ENCODE measurements at regions not wholly inside any gene's neighbourhood (a gene's known extent, or its start where the extent isn't known, plus 50 kb on each side); places are given as distances from the start of the nearest gene placed in this dataset.
"Not testable (repeated sequence)": the region's sequence is repeated elsewhere in the genome, so short reads cannot be mapped to it uniquely, and the experiment has no call there.

DNA sequence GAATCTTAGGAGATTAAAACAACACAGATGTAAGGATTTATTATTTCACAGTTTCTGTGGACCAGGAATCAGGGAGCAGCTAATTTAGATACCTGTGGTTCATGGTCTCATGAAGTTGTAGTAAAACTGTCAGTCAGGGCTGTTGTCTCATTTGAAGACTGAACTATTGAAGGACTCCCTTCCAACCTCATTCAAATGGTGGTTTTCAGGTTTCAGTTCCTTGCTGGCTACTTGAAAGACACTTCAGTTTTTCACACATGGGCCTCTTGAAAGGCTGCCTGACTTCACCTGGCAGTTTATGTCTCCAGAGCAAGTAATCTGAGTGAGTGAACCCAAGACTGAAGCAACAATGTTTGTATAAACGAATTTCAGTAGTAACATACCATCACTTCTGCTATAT lies 915.9 kb downstream of the PLA2G4A start:
- DNase-seq, result no peak

DNA sequence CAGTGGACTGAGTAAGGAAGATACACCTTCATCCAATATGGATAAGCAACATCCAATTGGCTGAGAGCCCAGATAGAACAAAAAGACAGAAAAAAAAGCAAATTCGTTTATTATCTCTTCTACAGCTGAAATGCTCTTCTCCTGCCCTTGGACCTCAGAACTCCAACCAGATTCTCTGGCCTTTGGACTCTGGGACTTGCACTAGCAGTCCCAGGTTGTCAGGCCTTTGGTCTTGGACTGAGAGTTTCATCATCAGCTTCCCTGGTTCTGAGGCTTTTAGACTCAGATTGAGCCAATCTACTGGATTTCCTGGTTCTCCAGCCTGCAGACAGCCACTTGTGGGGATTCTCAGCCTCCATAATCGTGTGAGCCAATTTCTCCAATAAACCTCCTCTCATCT lies 926.8 kb downstream of the PLA2G4A start:
- DNase-seq, result no peak

DNA sequence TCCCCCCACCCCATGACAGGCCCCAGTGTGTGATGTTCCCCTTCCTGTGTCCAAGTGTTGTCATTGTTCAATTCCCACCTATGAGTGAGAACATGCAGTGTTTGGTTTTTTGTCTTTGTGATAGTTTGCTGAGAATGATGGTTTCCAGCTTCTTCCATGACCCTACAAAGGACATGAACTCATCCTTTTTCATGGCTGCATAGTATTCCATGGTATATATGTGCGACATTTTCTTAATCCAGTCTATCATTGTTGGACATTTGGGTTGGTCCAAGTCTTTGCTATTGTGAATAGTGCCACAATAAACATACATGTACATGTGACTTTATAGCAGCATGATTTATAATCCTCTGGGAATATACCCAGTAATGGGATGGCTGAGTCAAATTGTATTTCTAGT lies 927.9 kb downstream of the PLA2G4A start:
- DNase-seq, result not testable (repeated sequence)

DNA sequence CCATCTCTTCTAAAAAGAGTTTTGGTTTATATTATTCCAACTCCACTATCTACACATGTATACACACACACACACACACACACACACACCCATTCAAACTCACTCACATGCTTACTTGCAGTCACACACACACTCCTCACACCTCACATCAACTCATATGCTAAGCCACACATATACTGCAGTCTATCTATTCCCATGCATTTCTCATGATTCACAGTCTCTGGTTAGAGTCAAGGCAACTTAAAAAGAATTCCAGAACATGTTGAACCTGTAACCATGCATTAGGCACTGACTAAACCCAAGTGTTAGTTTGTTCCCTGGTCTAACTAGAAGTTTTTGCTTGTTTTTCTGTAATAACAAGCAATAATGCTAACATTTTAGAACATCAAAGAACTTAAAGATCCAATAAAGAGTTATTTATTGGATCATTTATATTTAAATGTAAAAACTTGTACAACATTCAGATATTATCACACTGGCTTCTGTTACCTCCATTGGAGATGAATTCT lies 931.1 kb downstream of the PLA2G4A start:
- no peak for DNase-seq

DNA sequence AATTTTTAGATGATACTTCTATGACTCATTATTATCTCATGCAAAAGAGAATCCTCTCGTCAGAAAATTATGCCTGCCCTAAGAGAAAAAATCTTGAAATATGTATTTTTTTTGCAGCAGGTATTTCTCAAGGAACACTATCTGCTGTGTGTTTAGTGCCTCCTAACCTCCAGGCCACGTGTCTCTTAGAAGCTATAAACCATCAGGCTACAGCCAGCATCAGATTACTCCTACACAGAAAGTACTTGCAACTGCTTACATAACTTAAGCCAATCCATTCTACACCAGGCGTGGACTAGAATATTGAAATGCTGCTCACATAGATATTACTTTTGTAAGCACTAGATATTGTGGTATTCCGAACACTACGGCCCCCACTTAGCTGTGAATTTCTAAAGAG lies 933.4 kb downstream of the PLA2G4A start:
- no peak for DNase-seq

DNA sequence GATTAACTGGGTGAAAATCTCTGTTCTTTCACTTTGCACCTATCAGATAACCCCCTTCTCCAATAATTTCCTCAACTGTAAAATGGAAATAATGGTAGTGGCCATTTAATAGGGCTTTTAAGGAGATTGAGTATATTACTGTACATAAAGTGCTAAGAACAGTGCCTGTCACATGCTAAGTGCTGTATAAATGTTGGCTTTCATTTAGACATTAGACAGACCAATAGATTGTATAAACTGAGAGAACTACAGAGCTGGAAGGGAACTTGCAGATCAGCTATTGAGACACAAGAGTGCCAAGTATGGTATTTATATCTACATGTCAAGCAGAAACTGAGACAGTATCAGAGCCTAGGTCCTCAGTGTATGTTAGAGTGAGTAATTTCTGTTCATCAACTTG lies 934.7 kb downstream of the PLA2G4A start:
- no peak for DNase-seq

DNA sequence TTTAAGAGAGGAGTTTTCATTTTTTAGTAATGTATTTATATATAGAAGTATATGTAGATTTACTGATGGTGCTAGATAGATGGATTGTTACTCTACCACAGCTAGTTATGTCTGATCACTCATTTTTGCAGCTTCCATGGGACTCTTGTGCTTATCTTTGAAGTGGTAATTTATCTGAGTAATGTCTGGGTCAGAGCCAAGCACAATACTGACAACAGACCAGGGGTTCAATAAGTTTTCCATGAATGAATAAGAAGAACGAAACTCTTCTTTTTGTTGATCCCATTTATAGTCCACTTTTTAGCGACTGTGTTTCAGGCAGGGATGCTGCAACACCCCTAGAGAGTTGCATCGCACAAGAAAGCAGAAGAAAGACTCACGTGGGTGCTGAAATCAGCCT lies 935.2 kb downstream of the PLA2G4A start:
- DNase-seq, result no peak

DNA sequence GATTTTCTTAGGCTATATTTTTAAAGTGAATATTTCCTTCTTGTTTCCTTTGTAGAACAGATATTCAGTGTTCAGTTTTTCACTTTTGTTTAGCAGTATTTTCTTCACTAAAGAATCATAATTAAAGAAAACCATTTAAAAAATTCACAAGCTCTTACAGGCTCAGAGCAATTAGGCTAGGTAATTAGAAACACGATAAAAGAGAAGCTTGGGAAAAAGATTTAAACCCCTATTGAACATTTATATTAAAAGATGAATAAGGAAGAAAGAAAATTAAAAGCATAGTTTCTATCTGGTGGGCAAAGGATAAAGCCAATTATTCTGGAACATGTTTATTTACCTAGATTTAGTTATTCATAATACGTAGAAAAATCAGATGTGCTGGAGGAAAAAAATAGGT lies 942.6 kb downstream of the PLA2G4A start:
- no peak for DNase-seq

DNA sequence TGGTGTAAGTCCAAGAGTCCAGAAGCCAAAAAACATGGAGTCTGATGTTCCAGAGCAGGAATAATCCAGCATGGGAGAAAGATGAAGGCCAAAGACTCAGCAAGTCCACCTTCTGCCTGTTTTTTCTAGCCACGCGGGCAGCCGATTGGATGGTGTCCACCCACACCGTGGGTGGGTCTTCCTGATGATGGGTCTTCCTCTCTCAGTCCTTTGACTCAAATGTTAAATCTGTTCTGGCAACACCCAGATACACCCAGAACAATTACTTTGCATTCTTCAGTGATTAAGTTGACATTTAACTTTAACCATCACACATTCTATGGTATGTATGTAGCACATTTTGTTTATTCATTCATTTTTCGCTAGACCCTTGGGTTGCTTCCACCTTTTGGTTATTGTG lies 944.4 kb downstream of the PLA2G4A start:
- no peak for DNase-seq

DNA sequence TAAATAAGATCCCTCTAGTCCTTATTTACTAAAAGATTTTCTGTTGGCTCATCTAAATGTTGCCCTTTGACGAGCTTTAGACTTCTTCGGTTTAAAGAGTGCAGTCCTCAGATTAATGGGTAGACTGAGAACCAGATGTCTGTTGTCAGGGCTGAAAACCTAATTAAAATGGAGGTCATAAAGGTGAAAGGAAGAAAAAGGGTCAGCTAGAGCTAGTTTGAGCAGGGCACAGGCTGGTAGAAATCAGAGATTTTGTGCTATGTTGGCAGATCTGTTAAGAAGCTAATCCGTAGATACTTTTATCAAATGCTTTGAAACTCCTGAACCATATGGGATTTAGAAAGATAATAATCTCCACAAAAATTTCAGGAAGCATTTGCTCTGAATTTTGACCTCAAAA lies 959.0 kb downstream of the PLA2G4A start:
- no peak for DNase-seq

DNA sequence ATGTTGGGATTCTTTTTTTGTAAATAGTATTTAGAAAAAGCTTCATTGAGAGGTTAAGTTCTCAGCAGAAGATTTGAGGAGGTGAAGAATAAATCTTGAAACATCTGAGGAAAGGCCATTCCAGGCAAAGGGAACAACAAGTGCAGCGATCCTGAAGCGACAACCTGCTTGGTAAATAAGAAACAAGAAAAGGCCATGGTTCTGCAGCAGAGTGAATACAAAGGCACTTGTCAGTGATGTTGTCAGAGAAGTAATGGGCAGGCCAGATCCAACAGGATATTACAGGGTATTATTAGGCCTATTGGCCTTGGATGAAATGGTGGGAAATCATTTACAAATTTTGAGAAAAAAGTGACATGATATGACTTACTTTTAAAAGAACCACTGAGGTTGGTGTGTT lies 960.0 kb downstream of the PLA2G4A start:
- DNase-seq, result no peak

DNA sequence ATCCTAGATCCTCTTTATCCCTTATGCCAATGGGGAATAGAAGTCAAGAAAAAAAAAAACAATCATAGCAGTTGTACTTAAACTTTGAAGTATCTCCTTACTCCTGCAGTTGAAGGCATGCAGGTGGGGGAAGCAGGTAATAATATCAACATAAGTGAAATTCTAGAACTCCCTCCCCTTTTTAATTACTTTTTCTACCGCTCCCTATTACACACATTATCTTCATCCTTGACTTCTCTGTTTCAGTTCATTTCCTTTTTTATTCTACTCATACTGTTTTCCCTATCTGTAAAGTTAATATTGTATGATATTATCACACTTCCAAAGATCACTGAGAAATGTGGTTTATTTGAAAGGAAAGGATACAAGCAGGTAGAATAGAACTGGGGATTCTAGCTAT lies 962.0 kb downstream of the PLA2G4A start:
- DNase-seq, result no peak

DNA sequence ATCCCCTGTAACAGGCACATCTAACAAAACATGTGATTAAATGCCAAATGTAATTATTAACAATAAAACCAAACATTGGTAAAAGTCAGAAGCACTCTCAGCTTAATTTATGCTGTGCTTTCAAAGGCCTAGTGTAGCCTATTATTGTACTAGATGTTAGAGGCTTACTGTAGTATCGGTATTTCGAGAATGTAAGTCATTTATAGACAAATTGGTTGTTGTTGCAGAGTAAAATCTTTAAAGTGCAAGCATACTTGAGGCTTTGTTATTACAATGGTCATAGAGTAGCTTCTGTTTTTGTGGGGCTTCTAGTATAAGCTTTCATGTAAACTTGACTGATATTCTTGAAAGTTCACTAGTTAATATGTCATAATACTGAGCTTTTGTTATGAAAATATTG lies 965.8 kb downstream of the PLA2G4A start:
- DNase-seq, result no peak

DNA sequence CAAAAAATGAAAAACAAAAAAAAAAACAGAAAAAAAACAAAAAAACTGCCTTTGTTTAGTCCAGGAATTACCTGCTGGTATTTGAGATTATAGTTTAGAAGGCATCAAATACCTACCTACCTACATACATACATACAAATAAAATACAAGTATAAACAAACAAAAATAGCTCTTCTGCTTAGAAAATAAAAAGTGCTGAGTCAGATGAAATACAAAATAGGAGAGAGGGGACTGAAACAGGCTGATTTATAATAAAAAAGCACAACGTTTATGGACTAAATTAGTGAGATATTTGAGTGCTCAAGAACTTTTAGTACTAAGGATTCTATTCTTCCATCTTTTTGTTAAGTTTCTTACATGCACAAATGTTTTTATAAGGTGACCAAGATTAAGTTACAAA lies 980.8 kb downstream of the PLA2G4A start:
- DNase-seq, result no peak

DNA sequence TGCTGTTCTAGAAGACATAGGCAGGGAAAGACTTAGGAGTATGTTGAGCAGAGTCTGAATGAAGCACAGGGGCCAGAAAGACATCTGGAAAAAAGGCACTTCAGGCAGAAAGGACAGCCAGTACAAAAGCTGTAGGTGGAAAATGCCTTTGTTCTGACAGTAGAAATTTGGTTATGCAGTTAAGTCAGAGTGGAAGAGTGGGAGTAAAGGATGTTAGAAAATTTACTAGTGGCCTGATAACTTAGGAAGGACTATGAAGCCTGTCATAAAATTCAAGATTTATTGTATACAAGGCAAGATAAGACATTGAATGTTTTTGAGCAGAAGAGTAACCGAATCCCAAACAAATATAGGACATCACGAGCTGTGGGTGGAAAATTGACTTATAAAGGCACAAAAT lies 987.9 kb downstream of the PLA2G4A start:
- DNase-seq, result no peak

DNA sequence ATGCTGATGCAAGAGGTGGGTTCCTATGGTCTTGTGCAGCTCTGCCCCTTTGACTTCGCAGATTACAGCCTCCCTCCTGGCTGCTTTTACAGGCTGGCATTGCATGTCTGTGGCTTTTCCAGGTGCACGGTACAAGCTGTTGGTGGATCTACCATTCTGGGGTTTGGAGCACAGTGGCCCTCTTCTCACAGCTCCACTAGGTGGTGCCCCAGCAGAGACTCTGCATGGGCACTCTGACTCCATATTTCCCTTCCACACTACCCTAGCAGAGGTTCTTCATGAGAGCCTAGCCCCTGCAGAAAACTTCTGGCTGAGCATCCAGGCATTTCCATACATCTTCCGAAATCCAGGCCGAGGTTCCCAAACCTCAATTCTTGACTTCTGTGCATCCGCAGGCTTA lies 989.0 kb downstream of the PLA2G4A start:
- DNase-seq, result no peak

DNA sequence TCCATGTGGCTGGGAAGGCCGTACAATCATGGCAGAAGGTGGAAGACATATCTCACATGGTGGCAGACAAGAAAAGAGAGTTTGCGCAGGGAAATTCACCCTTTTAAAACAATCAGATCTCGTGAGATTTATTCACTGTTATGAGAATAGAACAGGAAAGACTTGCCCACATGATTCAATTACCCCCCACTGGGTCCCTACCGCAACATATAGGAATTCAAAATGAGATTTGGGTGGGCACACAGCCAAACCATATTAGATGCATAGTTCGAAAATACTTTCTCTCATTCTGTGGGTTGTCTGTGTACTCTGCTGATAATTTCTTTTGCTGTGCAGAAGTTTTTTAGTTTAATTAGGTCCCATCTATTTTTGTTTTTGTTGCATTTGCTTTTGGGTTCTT lies 990.3 kb downstream of the PLA2G4A start:
- no peak for DNase-seq

DNA sequence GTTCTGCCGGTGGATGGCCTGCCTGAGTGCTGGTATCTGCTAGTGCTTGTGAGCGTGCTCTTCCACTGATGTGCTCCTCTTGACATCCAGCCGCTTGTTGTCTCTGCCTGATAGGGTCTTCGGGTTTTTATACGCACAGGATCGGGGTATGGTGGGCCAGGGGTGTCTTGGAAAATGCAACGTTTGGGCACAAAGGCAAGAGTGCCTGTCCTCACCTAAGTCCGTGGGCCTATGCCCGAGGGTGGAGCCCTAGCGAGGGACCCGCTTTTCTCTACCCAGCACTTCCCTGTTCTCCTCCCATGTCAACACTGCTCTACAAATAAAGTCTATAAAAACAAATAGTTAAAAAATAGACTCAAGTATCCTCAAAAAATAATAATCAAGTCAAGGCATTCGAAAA lies 1007.8 kb downstream of the PLA2G4A start:
- DNase-seq, result no peak

DNA sequence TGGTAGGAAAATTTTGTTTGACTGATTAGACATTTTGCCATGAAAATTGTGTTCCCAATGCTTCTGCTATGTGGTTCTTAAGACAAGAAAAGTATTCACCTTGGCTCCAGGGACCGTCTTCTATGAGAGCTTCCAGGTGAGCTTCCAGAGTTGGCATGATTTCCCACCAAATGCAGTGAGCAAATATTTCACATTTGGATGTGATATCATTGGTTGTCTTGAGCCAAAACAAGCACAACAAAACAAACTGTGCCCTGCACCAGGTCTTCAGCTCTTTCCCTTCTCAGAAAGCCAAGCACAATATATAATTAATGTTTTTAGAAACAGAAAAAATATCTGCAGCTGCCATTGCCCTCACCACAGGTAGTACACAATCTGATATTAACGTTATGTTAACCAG lies 1009.0 kb downstream of the PLA2G4A start:
- no peak for DNase-seq

DNA sequence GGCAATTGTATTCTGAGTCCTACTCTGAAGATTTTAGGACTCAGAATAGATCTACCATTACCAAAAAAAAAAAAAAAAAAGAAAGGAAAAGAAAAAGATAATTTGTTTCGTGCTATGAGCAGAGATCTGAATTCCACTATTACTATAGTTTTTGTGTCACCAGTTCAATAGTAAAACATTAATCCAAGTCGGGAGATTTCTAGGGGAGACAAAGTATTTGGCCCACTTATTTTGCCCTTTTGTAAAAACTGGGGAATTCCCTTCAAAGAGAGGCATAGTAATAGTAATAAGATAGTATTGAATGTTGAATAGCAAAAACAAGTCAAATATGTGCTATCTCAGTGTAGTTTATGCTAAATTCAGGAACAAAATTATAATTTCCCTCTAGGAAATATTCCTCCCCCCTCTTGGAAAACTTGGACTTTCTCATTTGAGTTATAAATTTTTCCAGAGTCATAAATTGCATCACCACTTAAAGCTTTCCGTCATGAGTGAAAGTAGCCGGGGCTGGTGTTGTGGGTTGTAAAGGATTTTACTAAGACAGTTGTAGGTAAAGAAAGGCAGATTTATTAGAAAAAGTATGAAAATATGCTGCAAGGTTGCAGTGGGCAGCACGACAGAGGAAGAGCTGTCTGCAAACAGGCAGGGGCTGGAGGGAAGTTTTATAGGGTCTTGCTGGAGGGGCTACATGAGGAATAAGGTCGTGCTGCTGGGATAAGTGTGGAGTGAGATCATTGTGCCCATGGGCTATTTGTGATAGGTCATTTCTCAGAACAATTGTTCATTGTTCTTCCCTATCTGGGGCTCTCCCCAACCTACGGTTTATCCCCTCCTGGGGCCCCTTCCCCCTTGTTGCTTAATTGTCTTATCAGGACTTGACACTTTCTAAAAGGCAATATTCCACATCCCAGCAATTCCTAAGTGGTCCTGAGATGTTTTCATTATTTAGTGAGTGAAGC lies 1009.9 kb downstream of the PLA2G4A start:
- no peak for DNase-seq

DNA sequence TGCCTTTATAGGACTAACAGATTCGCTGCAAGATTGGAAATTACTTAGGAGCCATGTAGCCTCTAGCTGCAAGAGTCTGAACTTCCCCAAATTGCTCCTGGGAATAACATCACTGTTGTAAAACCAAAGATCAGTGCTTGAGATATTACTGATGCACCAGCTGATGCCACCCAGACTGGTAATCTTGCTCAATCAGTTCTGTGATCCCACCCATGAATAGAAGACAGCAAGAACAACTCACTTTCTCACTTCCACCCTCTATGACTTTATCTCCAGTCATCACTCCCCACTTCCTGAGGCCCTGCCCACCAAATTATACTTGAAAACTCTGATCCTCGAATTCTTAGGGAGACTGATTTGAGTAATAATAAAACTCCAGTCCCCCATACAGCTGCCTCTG lies 1011.1 kb downstream of the PLA2G4A start:
- DNase-seq, result no peak

DNA sequence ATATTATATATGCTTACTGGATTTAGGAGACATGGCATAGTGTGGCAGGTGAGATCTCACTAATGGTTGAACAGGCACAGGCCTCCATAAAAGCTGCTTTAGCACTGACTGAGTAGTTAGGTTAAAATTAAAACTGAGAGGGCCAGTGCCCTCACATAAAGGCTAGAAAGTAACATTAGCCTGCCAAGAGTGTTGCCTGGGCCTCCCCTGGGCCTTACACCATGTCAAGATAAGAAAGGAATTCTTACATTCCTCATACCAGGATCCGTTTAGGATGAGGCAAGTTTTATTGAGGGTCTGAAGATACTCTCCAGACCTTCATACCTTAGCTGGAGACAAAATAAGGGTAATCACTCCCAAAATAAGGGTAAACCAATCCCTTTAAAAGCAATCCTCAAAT lies 1011.8 kb downstream of the PLA2G4A start:
- DNase-seq, result no peak

DNA sequence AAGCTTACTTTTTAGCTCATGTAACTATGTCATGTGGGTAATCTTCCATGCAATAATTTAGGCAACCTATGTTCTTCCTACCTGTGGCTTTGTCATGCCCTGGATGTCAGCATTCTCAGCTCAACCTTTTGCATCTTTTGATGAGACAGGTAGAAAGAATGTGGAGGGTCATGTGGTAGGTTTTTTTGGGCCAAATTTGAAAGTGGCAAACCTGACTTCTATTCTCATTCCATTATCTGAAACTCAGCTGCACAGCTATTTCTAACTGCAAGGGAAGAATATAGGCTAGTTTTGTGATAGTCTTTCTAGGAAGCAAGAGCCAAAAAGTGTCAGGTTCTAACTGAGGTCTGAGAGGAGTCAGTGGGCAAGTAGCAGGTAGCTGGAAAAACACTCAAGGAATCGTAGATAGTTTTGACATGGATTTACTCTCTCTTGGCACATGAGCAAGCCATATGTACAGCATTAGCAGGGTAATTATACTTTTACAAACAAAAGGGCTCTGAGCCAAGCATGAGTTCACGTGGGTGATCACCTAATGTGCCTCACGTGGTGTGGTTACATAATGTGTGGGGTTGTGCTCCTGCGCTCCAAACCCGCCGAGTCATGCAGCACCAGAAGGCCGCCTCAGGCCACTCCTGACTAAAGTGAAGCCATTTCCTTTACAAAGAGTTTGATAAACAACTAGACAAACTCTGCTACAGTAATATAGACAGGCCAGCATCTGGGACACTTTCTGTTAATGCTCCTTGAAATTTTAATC lies 1013.8 kb downstream of the PLA2G4A start:
- no peak for DNase-seq

DNA sequence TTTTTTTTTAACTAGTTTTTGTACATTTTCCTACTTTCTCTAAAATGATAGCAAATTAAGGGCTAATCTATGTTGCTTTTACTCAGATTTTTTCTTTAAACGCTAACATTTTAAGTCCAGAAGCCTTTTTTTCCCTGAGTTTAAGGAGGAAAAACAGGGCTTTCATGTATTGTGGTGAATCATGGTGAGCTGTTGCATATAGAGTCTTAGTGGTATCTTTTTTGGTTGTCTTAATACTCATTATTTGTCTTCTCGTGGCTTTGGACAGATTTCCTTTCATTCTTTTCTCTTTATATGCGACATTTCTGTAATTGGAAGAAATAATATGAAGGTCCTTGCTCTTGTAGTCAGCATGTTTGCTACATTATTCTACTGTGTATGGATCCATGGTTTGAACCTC lies 1015.6 kb downstream of the PLA2G4A start:
- no peak for DNase-seq
